NCI-H446 treated with DMSO at 0.1 percent for 48 hours (cell line): ENCODE measurements at regions not wholly inside any gene's neighbourhood (a gene's known extent, or its start where the extent isn't known, plus 50 kb on each side); places are given as distances from the start of the nearest gene placed in this dataset.

Source experiments
- DNase-seq: peaks from one replicate; lab custom pipeline; 2025; lab: John Stamatoyannopoulos, UW

GRCh38 chr9:117860849-117861248, 156.6 kb downstream of the TLR4 start:
- DNase-seq, result no peak

- no peak for DNase-seq
These were observed 160.3 kb downstream of the TLR4 start for GRCh38 chr9:117864385-117865057.

- DNase-seq, result peak; percentile 27
These were observed 164.4 kb downstream of the TLR4 start for GRCh38 chr9:117868594-117868993.

- DNase-seq, result no peak
These were observed 165.1 kb downstream of the TLR4 start for GRCh38 chr9:117869287-117869686.

GRCh38 chr9:117869712-117870111, 165.5 kb downstream of the TLR4 start:
- no peak for DNase-seq

- no peak for DNase-seq
These were observed 169.5 kb downstream of the TLR4 start for GRCh38 chr9:117873664-117874063.

GRCh38 chr9:117875886-117876285, 171.7 kb downstream of the TLR4 start:
- no peak for DNase-seq

- no peak for DNase-seq
These were observed 178.0 kb downstream of the TLR4 start for GRCh38 chr9:117882171-117882570.

- DNase-seq, result no peak
These were observed 182.4 kb downstream of the TLR4 start for GRCh38 chr9:117886616-117887015.

- DNase-seq, result no peak
These were observed 183.2 kb downstream of the TLR4 start for GRCh38 chr9:117887383-117887782.

GRCh38 chr9:117887941-117888340, 183.7 kb downstream of the TLR4 start:
- DNase-seq, result no peak

GRCh38 chr9:117903453-117903852, 199.2 kb downstream of the TLR4 start:
- DNase-seq, result no peak

GRCh38 chr9:117906763-117907162, 202.6 kb downstream of the TLR4 start:
- no peak for DNase-seq

- no peak for DNase-seq
These were observed 203.2 kb downstream of the TLR4 start for GRCh38 chr9:117907420-117907819.

- no peak for DNase-seq
These were observed 212.1 kb downstream of the TLR4 start for GRCh38 chr9:117916291-117916690.

GRCh38 chr9:117917873-117918272, 213.7 kb downstream of the TLR4 start:
- no peak for DNase-seq

- peak; percentile 63 for DNase-seq
These were observed 215.3 kb downstream of the TLR4 start for GRCh38 chr9:117919538-117919937.

- no peak for DNase-seq
These were observed 221.9 kb downstream of the TLR4 start for GRCh38 chr9:117926031-117926658.

GRCh38 chr9:117927354-117927753, 223.2 kb downstream of the TLR4 start:
- no peak for DNase-seq

GRCh38 chr9:117929868-117930267, 225.7 kb downstream of the TLR4 start:
- peak; percentile 56 for DNase-seq

GRCh38 chr9:117932585-117932984, 228.4 kb downstream of the TLR4 start:
- DNase-seq, result no peak

- no peak for DNase-seq
These were observed 232.3 kb downstream of the TLR4 start for GRCh38 chr9:117936185-117937130.

- no peak for DNase-seq
These were observed 233.9 kb downstream of the TLR4 start for GRCh38 chr9:117938086-117938485.
